Endometrium (tissue), 2 donors: ENCODE measurements at regions not wholly inside any gene's neighbourhood (a gene's known extent, or its start where the extent isn't known, plus 50 kb on each side); places are given as distances from the start of the nearest gene placed in this dataset.
A peak's percentile ranks its signal among the peaks of the same experiment; 100 is the strongest.
"Not testable (repeated sequence)": the region's sequence is repeated elsewhere in the genome, so short reads cannot be mapped to it uniquely, and the experiment has no call there.

Experiments used
- FAIRE-seq: peaks from 2 replicates; lab custom pipeline; 2012; peaks lifted over from hg19 to GRCh38; lab: Jason Lieb, UNC
- donor health status: control.
- donor health status: control.

- no peak for FAIRE-seq
Measured at GRCh38 chr7:148472406-148472805, 118.2 kb upstream of the C7orf33 start.

GRCh38 chr7:148473703-148474480, 116.7 kb upstream of the C7orf33 start:
- FAIRE-seq: no peak

- no peak for FAIRE-seq
Measured at GRCh38 chr7:148474481-148475025, 116.0 kb upstream of the C7orf33 start.

DNA sequence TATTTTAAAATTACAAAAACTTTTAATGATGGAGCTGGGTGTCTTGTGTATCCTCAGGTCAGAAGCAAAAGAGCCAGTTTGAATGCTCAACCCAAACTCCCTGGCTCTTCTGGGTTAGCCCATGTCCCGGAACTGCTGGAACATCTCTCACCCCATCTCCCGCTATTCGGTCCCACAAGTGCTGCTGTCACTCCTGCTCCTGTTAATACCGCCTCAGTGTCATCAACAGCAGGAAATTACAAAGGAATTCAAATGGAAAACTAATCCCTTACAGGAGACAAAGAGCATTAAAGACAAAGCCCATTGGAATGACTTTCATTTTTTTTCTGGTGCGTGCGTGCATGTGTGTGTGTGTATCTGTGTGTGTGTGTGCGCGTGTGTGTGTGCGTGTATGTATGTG, 112.0 kb upstream of the C7orf33 start:
- no peak for FAIRE-seq

- no peak for FAIRE-seq
Measured at GRCh38 chr7:148480479-148481146, 110.0 kb upstream of the C7orf33 start.

- FAIRE-seq: no peak
Measured at GRCh38 chr7:148481147-148481526, 109.4 kb upstream of the C7orf33 start.

DNA sequence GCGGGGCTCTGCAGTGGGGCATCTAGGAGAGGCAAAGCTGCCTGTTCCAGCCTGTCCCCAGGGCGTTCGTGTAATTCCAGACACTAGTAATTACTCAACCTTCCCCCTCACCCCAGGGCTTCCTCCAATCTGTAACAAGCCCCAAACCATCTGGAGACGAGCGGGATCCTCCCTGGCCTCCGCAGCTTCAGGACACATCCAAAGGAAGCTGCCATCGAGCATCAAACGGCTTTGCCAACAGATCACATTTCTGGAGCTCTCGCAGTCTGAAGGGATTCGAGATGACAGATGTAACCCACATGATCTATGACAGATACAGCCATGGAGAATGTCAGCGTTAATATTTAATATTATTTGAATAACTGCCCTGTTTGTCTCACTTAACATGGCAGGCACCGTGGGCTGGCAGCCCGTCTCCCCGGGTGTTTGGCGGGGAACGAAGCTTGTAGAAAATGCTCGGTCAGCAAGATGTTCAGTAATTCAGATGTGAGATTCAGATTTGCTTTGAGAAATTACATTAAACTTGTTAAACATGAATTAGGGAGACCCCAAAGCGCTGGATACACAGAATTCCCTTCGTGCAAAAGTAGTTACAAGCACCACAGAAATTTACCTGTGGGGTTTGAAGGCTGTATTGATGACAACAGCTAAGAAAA, 108.5 kb upstream of the C7orf33 start:
- FAIRE-seq: no peak

DNA sequence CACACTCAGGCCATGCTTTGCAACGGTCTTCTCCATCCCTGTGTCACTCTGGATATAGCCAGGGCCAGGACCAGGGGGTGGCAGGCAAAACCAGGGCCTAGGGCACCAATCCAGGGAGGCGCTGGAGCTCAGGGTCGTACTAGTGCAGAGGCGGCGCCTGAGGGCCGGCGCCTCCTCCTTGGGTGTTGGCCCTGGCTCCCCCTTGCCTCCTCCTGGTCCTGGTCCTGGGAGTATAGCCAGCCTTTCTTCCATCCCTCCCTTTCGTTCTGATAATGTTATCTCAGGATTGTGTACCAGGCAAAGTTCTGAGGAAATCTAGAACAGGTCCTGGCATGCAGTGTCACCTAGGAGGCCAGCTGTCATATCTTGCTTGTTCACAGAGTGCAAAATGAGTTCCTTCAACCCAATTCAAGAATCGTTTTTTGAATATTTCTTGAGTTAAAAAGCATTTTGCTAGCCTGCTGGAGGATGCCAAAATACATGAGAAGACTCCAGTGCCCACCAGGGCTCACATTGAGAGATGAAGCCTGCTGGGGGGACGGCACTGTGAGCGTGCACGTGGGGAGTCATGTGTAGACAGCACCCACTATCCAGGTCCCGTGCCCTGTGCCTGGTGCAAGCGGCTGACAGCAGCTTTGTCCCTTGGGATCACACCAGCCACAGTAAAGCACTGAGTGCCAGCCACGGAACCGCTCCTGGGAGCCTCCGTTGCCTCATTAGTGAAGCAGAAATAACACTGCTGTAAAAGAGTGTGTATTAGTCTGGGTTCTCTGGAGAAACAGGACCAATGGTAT, 106.9 kb upstream of the C7orf33 start:
- no peak for FAIRE-seq

DNA sequence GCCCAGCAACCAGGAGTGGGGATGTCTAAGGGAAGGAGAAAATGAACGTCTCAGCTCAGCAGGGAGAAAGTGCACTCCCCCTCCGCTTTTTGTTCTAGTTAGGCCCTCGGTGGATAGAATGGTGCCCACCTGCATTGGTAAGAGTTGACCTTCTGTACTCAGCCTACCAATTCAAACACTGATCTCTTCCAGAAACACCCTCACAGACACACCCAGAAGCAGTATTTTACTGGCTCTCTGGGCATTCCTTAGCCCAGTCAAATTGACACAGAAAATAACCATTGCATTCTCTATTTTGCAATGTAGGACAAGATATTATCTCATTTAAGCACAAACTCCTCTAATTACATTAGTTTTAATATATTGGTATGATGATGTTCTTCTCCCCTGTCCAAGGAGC, 106.1 kb upstream of the C7orf33 start:
- FAIRE-seq: no peak

DNA sequence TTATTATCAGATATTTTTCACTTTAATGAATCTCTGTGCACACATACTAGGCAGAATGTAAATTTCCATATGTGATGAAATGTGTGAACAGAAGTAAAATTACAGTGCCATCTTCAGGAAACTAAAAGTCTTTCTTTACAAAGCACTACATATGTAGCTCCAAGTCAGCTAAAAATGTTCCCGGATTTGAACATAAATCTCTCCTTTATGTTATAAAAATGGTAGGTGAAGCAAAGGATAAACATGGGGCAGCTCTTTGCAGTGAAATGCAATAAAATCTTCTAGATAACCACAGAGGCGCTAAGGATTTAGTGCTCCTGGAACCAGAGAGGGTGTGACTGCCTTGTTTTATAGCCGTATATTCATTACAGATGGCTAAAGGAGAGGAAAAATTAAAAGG, 104.9 kb upstream of the C7orf33 start:
- peak; percentile 33 for FAIRE-seq

- no peak for FAIRE-seq
Measured at GRCh38 chr7:148486937-148487336, 103.6 kb upstream of the C7orf33 start.

- no peak for FAIRE-seq
Measured at GRCh38 chr7:148487912-148488311, 102.7 kb upstream of the C7orf33 start.

DNA sequence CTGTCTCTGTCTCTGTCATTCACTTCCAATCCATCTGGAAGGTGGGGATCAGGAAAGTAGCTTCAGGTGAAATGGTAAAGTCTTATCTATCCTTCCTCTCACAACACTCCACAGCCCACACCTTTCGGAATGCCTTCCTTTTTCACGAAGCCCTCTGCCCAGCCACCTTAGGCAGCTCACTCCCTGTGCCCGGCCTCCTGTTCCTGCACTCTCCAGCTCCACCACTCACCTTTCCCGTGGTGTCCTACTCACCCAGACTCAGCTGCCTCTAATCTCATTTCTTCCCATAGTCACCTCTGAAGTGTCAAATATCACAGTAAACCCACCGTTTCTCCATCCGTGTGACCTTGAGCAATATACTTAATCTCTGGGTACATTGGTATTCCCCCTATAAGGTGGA, 100.9 kb upstream of the C7orf33 start:
- no peak for FAIRE-seq

- no peak for FAIRE-seq
Measured at GRCh38 chr7:148492157-148492860, 98.3 kb upstream of the C7orf33 start.

GRCh38 chr7:148495605-148496004, 95.0 kb upstream of the C7orf33 start:
- no peak for FAIRE-seq

DNA sequence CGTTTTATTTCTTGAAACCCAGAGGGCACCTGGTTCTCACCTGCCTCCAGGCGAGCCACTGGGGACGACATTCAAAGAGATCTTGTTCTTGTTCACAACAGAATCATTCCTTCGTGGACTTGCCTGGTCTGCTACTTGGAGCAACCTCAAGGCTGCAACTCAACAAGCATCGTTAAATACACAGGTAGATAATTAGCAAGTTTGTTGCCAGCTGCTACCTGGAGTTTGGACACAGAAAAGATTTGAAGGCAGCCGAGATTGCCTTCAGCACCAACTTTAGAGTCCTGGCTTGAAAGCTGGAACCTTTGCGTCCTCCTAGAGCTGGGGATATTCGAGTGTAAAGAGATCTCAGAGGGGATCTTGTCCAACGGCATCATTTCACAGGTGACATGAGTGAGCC, 89.6 kb upstream of the C7orf33 start:
- FAIRE-seq: no peak

GRCh38 chr7:148503900-148504487, 86.6 kb upstream of the C7orf33 start:
- FAIRE-seq: peak; percentile 88

GRCh38 chr7:148505645-148506375, 84.8 kb upstream of the C7orf33 start:
- FAIRE-seq: no peak

DNA sequence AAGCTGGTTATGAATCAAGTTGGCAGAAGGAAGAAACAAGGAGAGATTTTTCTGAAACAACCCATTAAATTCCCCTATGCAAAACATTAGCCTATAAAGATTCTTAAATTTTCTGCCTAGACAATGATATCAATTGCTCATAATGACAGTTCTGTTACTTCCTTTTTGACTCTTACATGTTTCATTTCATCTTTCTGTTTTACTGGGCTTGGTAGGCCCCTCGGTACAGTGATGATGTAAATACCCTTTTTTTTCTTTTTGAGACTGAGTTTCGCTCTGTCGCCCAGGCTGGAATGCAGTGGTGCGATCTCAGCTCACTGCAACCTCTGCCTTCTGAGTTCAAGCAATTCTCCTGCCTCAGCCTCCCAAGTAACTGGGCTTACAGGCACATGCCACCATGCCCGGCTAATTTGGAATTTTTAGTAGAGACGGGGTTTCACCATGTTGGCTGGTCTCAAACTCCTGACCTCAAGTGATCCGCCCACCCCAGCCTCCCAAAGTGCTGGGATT, 83.4 kb upstream of the C7orf33 start:
- FAIRE-seq: not testable (repeated sequence)

- no peak for FAIRE-seq
Measured at GRCh38 chr7:148507787-148508186, 82.8 kb upstream of the C7orf33 start.
